HG03571 (cell line): ENCODE measurements at regions not wholly inside any gene's neighbourhood (a gene's known extent, or its start where the extent isn't known, plus 50 kb on each side); places are given as distances from the start of the nearest gene placed in this dataset.

Experiments used
- ATAC-seq: cut with Tn5 transposase; IDR thresholded peaks from one replicate; pipeline ENCODE4 v1.9.1; 2021; ENCODE audit not compliant: unreplicated experiment

GRCh38 chr12:84607170-84607819 lies 305.3 kb downstream of the SLC6A15 start:
- no peak for ATAC-seq

DNA sequence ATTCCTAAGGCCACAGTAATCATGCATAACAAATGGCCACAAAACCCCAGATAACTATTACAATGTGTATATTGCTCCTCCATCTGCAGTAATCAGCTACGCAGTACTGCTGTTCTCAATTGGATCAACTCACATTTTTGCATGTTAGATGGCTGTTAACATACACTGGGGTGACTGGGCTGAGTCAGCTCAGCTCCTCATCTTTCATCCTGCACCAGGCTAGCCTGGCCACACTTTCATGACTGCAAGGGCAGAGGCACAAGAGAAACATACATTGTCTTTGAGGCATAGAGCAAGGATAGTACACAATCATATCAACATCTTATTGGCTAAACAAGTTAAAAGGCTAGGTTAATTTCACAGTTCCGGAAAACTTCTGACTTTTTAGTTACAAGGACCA lies 306.6 kb downstream of the SLC6A15 start:
- no peak for ATAC-seq

DNA sequence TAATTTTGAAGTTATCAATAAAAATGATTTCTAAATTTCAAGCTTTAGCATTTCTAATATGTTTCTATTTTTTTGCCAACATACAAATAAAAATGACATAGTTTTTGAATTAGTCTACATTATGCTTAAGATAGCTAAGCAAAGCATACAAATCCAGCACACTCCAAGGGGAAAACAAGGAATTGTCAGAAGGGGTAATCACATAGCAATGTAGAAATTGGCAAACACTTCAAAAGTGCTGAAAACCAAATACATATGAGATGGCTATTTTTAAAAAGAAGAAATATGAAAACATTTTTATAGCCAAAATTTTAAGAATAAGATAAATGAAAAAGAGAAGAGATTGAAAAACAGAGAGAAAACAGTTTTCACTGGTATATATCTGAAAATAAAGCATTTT lies 308.0 kb downstream of the SLC6A15 start:
- ATAC-seq = no peak

- no peak for ATAC-seq
Measured at GRCh38 chr12:84603484-84604248, 308.9 kb downstream of the SLC6A15 start.

GRCh38 chr12:84601483-84601882 lies 311.1 kb downstream of the SLC6A15 start:
- no peak for ATAC-seq

- ATAC-seq = no peak
Measured at GRCh38 chr12:84599539-84599938, 313.1 kb downstream of the SLC6A15 start.

DNA sequence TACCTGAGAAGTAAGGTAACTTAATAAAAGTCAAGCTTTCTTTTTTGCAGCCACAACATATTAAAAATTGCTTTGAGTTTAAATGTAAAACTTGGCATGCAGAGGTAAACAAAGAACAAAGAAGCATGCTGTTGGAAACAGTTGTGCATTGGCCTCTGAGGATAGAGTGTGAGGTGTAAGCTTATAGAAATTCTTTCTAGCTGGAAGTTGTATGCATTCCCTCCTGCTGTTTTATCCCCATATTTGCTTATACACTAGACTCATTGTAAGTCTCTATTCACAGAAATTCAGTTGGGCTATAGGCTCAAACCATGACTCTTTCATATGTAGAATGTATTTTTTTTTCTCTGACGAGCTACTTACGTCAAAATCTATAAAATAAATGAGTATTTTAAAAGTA lies 316.3 kb downstream of the SLC6A15 start:
- no peak for ATAC-seq

DNA sequence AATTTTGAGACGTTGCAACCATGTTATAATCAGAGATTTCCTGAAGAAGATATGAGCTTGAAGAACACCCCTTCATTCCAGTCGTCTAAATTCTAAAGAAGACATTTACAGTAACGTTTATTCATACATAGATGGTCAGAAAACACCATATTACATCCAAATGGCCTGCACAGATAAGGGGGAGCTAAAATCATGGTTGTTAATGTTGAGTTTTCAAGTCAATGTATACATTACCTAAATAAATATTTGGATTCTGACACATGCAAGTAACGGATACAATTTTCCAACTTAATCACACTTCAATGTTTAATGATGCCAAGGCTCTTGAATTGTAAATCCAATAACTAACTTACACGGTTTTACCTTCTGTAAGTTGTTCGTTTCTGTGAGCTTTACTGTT lies 318.4 kb downstream of the SLC6A15 start:
- ATAC-seq = no peak

DNA sequence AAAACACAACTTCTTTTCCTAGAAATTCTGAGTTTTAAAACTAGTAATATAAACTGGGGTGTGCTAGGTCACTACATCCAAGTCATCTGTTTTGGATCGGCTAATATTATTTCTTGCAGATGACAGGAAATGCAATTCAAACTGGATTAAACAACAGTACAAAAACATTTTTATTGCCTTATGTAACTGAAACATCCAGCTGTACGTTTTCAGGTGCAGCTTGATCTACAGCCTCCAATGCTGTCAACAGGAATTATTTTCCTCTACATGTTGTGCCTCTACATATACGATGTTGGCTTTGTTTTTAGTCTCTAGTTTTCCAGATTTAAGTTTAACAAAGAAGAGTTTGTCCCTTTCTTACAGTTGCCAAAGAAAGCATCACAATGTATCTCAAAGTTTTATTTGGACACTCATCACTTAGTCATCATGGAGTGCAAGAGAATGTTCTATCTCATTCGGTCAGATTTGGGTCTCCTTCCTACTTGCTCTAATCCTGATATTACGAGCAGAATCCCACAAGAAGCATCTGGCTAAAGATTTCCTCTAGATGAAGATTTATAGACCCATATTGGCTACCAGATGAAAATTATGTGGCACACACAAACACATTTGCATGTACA lies 326.7 kb downstream of the SLC6A15 start:
- ATAC-seq = no peak

- no peak for ATAC-seq
Measured at GRCh38 chr12:84572196-84572595, 340.4 kb downstream of the SLC6A15 start.

GRCh38 chr12:84562331-84562730 lies 350.3 kb downstream of the SLC6A15 start:
- ATAC-seq = no peak

DNA sequence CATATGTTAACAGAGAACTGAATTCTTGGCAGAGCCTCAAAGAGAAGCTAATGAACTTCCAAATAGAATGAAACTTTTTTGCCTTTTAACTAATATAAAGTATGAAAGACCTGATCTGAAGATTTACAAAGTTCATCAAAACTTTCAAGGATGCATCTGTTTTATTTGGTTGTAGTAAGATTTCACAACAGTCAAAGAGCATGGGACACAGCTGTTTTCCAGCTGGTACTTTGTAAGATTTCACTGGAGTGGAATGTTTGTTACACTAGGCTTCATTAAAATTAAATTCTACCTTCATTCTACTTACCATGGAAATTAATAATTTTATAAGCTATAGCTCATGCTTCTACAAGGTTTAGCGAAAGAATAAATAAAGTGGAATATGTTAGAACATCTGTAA lies 351.2 kb downstream of the SLC6A15 start:
- ATAC-seq = no peak

- ATAC-seq = no peak
Measured at GRCh38 chr12:84554199-84554723, 358.3 kb downstream of the SLC6A15 start.

GRCh38 chr12:84553331-84554117 lies 359.1 kb downstream of the SLC6A15 start:
- ATAC-seq = no peak

DNA sequence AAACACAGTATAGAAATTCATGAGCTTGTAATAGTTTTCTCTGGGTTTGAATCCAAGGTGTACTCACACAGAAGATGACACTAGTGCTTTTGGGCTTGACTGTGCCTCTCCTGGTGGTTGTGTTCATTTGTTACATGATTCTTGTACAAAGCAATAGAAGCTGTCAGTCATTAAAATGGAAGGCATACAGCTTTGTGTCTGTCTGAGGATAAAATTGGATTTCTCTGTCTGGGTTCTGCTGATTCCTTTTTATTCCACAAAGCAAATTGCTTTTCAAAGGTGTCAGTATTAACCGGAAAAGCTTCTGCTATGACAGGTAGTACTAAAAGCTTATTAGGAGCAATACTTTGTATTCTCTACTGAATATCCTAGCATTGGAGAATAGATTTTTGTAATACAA lies 361.2 kb downstream of the SLC6A15 start:
- no peak for ATAC-seq

DNA sequence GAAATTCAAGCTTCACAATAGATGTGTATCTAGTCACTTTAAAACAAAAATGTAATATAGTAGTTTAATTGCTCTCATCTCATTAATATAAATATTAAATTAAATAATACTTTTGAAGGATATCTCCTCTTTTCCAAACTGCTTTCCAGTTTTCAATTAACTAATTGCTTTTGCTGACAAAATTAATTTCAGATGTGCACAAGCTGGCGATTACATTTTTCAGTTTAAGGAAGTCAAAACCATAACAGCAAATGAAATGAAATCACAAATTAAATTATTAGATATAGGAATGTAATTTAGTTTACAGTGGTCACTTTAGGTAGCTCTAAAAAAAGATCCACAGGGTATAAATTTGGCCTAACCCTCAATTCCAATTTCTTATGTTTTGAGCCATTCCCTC lies 362.1 kb downstream of the SLC6A15 start:
- no peak for ATAC-seq

DNA sequence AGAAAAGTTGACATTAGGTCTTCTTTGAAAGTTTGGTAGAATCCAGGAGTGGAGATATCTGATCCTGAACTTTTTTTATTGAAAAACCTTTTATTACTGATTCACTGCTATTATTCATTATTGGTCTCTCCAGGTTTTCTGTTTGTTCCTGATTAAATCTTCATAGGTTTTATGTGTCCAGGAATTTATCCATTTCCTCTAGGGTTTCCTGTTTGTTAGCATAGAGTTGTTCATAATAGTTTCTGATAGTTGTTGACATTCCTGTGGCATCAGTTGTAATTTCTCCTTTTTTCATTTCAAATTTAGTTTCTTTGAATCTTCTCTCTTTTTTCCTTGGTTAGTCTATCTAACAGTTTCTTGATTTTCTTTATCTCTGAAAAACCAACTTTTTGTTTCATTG lies 370.3 kb downstream of the SLC6A15 start:
- ATAC-seq = no peak

DNA sequence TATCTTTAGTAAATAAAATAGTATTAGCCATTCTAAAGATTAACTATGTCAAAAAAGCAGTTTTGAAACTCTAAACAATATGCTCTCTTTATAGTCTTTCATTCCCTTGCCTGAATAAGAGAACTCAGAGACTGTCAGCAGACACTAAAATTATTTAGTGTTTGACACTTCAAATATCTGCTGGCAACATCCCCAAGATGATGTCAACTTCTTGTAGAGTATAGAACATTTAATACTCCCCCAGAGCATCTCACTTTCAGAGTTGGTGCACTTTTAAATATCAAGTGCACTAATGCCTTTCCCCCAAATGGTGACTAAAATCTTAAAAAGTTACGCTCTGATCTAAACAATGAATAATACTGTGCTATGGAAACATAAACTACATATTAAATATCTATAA lies 374.9 kb downstream of the SLC6A15 start:
- no peak for ATAC-seq

DNA sequence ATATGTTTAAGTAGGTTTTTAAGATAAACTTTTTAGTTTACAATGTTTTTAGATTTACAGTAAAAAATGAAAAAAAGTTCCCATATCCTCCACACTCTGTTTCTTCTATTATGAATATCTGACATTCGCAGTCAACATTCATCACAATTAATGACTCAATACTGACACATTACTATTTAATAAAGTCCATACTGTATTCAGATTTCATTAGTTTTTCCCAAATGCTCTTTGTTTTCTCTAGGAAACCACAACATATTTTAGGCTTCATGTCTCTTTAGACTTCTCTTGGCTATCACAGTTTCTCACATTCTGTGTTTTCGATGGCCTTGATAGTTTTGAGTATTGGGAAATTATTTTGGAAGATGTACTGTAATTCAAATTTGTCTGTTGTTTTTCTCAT lies 399.8 kb downstream of the SLC6A15 start:
- ATAC-seq = no peak

DNA sequence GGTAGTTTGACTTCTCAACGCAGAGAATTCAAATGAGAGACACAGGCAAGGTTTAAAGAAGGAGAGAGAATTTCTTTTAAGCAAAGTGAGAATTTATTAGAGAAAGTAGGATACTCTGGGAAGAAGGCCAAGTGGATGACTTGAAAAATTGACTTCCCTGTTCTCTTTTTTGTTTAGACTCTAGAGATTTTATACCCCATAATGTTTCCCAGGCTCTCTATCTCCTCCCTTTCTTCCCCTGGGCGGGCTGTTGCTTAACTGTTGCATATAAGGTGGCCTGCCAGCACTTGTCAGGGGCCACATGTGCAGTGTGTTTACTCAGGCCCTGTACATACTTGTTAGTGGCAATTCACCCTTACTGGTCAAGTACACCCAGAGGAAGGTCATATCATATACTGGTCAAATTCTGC lies 403.7 kb downstream of the SLC6A15 start:
- no peak for ATAC-seq
